Fibroblast of skin of right quadriceps (primary cell): ENCODE measurements at regions not wholly inside any gene's neighbourhood (a gene's known extent, or its start where the extent isn't known, plus 50 kb on each side); places are given as distances from the start of the nearest gene placed in this dataset.
"Not testable (repeated sequence)": the region's sequence is repeated elsewhere in the genome, so short reads cannot be mapped to it uniquely, and the experiment has no call there.

Experiments
- DNase-seq: peaks from one replicate; pipeline ENCODE4 v3.0.0-alpha.2; 2013

DNA sequence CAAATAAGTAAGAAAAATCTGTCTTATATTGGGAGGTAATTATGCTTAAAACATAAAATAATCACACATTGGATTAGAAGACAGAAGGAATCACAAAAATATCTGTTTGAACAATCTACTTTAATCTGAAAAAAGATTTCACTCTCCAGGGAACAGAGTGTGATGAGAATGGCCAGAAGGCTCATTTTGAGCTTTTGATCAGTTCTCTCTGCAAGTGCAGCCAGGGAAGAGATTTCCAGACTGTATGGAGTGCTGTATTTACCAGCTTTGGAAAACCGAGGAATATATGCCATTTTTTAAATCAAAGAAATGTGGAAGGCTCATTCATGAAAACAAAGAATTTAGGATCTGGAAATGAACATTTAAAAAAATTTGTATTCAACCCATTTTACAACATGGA is 83.0 kb upstream of the WAC start:
- no peak for DNase-seq

DNA sequence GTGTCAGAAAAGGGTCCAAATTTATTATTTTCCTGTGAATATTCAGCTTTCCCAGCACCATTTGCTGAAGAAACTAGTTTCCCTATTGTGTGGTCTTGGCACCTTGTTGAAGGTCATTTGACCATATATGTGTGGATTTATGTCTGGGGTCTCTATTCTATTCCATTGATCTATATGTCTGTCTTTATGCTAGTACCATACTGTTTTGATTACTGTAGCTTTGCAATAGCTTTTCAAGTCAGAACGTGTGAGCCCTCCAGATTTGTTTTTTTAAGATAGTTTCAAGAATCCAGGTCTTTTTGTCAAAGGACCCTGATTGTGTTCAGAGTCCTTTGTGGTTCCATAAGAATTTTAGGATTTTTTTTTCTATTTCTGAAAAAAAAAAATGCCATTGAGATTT is 79.0 kb upstream of the WAC start:
- no peak for DNase-seq

DNA sequence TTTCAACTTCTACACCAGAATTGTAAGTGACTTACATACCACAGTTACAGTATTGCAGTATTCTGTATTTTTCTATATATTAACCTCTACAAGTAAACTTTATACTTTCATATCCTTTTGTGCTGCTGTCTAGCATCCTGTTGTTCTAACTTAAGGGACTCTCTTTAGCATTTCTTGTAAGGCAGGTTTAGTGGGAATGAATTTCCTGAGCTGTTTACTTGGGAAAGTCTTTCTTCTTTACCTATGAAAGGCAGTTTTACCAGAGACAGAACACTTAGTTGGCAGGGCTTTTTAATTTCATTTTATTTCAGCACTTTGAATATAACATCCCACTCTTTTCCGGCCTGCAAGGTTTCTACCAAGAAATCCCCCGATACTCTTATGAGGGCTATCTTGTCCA is 75.8 kb upstream of the WAC start:
- no peak for DNase-seq

GRCh38 chr10:28457873-28458272 is 75.0 kb upstream of the WAC start:
- DNase-seq, result not testable (repeated sequence)

DNA sequence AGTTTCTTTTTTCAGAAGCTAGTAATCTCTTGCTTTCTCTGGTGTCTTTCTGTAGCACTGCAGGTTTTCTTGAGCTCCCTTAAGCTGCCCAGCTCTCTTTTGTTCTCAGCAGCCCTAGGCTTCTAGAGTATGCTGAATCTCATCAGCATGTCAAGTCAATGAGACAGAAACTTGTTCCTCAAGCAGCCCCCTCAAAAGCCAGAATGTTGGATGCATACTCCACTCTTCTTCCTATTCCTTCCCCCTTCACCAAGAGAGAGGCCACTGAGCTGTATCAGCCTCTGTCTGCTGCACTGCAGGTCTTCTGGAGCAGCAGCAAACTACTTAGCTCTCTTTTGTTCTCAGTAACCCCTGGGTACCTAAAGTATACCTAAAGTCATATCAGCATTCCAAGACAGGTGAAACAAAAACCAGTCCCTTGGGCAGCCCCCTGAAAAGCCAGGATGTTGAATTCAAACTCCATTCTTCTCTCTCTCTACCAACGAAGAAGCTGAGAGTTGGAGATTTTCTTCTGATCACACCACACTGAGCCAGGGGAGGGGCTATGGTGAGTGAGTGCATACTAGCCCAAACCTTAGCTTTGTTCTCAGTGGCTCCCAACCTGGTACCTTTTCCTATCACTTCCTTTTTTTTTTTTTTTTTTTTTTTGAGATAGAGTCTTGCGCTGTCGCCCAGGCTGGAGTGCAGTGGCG is 73.3 kb upstream of the WAC start:
- DNase-seq, result no peak

DNA sequence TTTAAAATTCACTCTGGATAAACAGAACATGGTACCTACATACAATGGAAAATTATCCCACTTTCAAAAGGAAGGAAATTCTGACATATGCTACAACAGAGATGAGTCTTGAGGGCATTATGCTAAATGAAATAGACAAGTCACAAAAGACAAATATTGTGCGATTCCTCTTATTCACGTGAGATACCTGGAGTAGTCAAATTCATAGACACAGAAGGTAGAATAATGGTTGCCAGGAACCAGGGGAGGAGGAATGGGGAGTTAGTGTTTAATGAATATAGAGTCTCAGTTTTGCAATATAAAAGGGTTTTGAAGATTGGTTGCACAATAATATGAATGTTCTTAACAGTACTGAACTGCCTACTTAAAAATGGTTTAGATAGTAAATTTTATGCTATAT is 69.8 kb upstream of the WAC start:
- DNase-seq, result no peak

- no peak for DNase-seq
These were observed 69.1 kb upstream of the WAC start for GRCh38 chr10:28463676-28464395.

DNA sequence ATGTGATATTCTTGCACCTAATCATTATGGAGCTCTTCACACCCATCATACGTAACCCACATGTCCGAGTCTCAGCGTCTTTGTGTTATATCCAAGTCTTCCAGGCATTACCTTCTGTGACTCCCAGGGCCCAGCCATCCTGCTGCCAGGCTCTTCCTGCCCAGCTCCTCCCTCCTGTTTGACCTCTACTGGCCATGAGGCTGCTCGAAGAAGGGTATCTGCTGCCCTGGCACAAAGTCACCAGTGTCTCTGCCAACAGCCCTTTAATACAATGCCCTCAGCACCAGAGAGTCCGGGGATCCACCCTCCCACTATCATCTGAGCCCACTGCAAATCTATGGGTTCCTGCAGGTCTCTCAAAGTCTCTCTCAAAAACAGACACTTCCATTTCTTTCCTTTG is 65.3 kb upstream of the WAC start:
- DNase-seq, result no peak

GRCh38 chr10:28468707-28469483 is 64.0 kb upstream of the WAC start:
- no peak for DNase-seq

- DNase-seq, result peak; percentile 45
These were observed 61.9 kb upstream of the WAC start for GRCh38 chr10:28470873-28471651.

GRCh38 chr10:28471652-28472050 is 61.3 kb upstream of the WAC start:
- DNase-seq, result no peak

- DNase-seq, result no peak
These were observed 54.3 kb upstream of the WAC start for GRCh38 chr10:28478646-28479045.

DNA sequence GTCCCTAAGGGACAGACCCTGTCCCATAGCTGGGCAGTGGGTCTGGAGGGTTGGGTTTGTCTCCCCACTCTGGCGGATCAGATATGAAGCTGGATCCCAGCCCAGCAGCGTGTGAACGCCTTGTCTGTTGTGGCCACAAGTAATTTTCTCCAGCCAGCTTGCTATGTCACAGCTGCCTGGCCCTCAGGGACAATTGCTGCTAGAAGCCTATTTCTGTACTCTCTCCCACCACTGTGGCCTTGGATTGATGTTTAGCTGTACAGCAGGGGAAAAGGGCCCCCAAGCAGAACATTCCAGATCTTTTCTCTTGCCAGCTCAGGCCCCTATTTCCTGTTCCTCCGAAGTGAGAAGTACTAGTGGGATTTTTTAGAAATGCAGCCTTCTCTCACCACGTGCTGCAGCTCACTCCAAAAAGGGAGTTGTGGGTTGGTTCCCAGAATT is 53.5 kb upstream of the WAC start:
- DNase-seq, result no peak

GRCh38 chr10:28479927-28480627 is 52.8 kb upstream of the WAC start:
- no peak for DNase-seq

DNA sequence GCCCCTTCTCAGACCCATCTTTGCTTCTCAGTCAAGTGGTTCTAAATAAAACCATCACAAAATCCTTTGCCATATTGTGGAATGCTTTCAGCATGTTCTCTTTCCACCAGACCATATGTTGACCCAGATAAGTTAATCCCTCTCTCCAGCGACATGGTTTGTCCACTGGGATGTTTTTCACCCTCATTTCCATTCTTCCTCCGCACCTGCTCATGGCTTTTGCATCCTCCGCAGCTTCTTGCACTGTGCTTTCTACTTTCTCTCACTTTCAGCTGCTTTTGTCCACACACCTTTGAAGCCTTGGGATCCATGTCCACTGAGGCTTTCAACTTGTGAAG is 52.3 kb upstream of the WAC start:
- DNase-seq, result no peak

DNA sequence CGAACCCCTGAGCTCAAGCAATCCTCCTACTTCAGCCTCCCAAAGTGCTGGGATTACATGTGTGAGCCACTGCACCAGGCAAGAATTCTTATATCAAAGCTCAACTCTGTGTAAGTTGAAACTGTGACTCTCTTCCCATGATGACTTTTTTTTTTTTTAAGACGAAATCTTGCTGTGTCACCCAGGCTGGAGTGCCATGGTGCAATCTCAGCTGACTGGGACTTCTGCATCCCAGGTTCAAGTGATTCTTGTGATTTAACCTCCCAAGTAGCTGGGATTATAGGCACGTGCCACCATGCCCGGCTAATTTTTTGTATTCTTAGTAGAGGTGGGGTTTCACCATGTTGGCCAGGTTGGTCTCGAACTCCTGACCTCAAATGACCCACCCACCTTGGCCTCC is 51.6 kb upstream of the WAC start:
- not testable (repeated sequence) for DNase-seq

- no peak for DNase-seq
These were observed 51.0 kb upstream of the WAC start for GRCh38 chr10:28481968-28482367.
